ENCODE measurements at regions not wholly inside any gene's neighbourhood (a gene's known extent, or its start where the extent isn't known, plus 50 kb on each side); places are given as distances from the start of the nearest gene placed in this dataset.
"Not testable (repeated sequence)": the region's sequence is repeated elsewhere in the genome, so short reads cannot be mapped to it uniquely, and the experiment has no call there.

DNA sequence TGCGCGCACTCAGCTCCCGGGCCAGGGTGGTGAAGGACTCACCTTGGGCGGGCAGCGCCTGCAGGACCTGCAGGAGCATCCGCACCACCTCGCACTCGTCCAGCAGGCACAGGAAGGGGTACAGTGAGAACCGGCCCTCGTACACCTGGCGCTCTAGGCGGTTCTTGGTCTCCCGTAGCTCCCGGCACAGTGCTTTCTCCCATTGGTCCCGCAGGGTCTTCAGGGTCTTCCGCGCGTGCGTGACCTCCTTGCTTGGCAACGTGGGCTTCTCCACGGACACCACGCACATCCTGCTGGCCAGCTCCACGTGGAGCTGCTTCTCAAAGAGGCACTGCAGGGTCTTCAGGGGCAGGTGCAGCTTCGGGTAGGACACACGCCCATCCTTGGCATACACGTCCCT, 74.1 kb upstream of the MED13 start:
- no peaks in the 10 kb centered on the region for H3K4me1 ChIP-seq
- no peak for DNase-seq
- H3K4me3 ChIP-seq = no peak overlapping the region
- no peak overlapping the region for H3K9ac ChIP-seq (ENCODE audit: low read depth in 2 of 2, low read length in 2 of 2)
- H3K9me3 ChIP-seq = no peaks in the 10 kb centered on the region
- H3K27ac ChIP-seq = no peak overlapping the region
- intact Hi-C loops (cut with DNase I) = no loop called here
- no peaks in the 10 kb centered on the region for H3K36me3 ChIP-seq
- TF ChIP-seq, protein P1, sequence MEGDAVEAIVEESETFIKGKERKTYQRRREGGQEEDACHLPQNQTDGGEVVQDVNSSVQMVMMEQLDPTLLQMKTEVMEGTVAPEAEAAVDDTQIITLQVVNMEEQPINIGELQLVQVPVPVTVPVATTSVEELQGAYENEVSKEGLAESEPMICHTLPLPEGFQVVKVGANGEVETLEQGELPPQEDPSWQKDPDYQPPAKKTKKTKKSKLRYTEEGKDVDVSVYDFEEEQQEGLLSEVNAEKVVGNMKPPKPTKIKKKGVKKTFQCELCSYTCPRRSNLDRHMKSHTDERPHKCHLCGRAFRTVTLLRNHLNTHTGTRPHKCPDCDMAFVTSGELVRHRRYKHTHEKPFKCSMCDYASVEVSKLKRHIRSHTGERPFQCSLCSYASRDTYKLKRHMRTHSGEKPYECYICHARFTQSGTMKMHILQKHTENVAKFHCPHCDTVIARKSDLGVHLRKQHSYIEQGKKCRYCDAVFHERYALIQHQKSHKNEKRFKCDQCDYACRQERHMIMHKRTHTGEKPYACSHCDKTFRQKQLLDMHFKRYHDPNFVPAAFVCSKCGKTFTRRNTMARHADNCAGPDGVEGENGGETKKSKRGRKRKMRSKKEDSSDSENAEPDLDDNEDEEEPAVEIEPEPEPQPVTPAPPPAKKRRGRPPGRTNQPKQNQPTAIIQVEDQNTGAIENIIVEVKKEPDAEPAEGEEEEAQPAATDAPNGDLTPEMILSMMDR (IDR thresholded peaks at IDR 0.05) = no peak
- H3K27me3 ChIP-seq = no peaks in the 10 kb centered on the region

DNA sequence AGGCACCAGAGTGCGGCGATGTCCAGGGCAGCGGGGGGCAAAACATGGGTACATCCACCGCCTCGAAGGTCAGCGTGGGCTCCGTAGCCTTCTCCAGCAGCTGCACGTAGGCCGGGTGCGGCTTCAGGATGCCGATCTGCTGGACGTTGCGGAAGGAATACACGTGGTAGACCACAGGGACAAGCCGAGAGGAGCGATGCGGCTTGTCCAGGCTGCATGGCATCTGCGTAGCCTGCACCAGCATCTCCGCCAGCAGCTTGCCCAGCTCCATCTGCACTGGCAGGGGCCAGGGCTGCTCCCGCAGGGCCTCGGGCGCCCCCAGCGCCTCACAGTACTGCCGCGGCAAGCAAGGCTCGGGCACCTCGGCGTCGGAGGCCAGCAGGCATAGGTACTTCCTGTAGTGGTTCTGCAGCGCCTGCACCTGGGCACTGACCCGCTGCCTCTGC, 73.6 kb upstream of the MED13 start:
- intact Hi-C loops (cut with DNase I); H3K27me3 ChIP-seq: not testable (repeated sequence)

DNA sequence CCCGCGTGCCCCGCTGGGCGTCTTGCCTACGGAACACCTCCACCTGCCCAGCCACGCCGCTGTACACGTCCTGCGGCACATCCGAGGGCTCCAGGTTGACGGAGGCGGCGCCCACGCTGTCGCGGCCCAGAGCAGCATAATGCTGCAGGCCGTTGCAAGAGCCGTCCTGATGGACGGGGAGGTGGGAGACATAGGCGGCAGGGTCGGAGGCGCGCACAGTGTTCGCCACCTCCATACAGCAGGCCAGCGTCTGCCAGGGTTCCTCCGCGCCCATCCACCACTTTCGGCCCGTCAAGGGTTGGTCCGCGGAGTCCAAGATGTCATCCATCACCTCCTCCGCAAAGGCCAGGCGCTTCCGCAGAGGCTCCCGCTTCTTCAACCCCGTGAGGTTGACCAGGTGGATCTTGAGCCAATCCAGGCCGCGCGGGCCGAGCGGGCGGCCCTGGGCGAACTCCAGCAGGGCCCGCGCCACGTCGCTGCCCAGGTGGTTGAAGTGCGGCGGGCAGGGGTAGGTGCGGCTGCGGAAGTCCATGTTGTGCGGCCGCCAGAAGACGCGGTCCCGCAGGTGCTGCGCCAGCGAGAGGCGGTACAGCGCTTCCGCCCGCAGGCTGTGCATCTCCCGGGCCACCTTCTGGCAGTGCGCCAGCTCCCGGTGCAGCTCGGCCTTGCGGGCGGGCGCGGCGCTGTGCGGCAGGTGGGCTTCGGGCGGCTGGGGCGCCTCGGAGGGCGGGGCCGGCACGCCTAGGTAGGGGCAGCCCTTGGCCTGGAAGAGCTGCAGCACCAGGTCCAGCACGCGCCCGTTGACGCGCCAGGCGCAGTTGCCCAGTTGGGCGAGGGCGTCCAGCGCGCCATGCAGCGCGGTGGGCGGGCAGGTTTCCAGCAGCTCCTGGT, 72.9 kb upstream of the MED13 start:
- H3K4me1 ChIP-seq; H3K9ac ChIP-seq (ENCODE audit: low read depth in 2 of 2, low read length in 2 of 2); intact Hi-C loops (cut with DNase I); H3K9me3 ChIP-seq; H3K36me3 ChIP-seq; H3K27ac ChIP-seq; H3K27me3 ChIP-seq; DNase-seq: not testable (repeated sequence)
- H3K4me3 ChIP-seq = peak overlapping the region; percentile 9

More for the DNA sequence above, 73.6 kb upstream of the MED13 start:
- not testable (repeated sequence) for H3K4me1 ChIP-seq; H3K9ac ChIP-seq (ENCODE audit: low read depth in 2 of 2, low read length in 2 of 2); H3K27ac ChIP-seq; H3K9me3 ChIP-seq; H3K36me3 ChIP-seq; DNase-seq
- peak overlapping the region; percentile 9 for H3K4me3 ChIP-seq

DNA sequence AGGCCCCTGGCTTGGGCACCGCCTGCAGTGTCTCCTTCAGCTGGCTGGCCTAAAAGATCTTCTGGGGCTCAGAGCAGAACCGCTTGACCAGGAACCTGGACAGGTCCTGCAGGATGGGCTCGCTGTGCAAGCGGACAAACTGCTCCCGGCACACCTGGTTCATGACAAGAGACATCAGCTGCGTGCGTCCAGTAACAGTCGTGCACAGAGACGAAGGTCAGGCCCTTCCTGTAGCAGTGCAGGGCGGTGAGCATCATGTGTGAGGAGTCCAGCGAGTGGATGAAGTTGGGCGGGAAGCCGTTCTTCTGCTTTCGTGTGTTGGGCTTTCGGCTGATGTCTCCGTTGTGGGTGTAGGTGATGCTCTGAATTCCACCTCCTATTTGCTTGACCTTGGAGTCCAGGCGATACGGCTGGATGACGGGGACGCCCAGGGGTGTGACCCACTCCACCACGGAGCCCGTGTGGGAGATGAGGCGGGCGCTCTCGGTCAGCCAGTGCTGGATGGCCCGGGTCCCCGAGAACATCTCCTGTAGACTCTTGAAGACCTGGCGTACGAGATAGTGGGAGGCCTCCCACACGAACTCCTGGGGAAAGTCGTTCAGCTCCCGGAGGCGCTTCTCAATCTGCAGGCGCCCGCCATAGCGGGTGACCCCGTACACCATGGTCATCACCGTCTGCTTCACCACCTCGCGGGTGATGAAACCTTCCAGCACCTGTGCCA, 72.1 kb upstream of the MED13 start:
- DNase-seq; H3K27ac ChIP-seq; H3K4me1 ChIP-seq; H3K27me3 ChIP-seq; H3K9ac ChIP-seq (ENCODE audit: low read depth in 2 of 2, low read length in 2 of 2); H3K4me3 ChIP-seq; intact Hi-C loops (cut with DNase I); H3K9me3 ChIP-seq; H3K36me3 ChIP-seq: not testable (repeated sequence)

DNA sequence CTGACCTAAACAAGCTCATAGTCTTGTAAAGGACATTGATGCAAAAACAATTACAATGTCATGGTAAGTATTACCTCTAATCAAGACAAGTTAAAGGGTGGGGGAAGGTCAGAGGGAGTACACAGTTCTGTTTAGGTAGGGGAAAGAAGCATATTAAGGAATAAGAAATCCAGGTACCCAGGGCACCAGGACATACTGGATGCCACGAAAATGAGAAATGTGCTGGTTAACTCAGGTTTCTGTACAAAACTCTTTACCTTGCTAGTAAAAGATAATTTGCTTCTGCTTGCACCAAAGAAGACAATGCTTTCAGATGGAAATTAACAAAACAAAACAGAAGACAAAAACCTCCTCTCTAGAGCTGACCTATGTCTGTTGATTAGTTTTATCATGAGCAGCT, 70.7 kb upstream of the MED13 start:
- no peak for DNase-seq
- H3K9me3 ChIP-seq = no peaks in the 10 kb centered on the region
- H3K4me1 ChIP-seq = no peaks in the 10 kb centered on the region
- H3K9ac ChIP-seq (ENCODE audit: low read depth in 2 of 2, low read length in 2 of 2) = no peak overlapping the region
- TF ChIP-seq, protein P1 (IDR thresholded peaks at IDR 0.05) = no peak
- H3K4me3 ChIP-seq = no peak overlapping the region
- H3K27me3 ChIP-seq = no peaks in the 10 kb centered on the region
- intact Hi-C loops (cut with DNase I) = no loop called here
- no peaks in the 10 kb centered on the region for H3K36me3 ChIP-seq
- H3K27ac ChIP-seq = no peak overlapping the region

DNA sequence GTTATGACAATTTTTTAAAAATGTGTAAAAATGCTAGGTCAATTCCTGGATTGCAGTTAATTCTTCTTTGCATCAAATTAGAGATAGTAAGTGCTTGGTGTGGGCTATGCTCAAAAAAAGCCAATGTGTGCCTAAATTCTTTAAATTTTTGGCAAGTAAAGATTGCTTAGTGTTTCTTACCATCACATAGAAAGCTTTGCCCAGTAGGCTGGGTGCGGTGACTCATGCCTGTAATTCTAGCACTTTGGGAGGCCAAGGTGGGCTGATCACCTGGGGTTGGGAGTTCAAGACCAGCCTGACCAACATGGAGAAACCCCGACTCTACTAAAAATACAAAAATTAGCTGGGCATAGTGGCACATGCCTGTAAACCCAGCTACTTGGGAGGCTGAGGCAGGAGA, 70.0 kb upstream of the MED13 start:
- DNase-seq; H3K27ac ChIP-seq; intact Hi-C loops (cut with DNase I); H3K36me3 ChIP-seq; H3K4me1 ChIP-seq; H3K9ac ChIP-seq (ENCODE audit: low read depth in 2 of 2, low read length in 2 of 2); H3K27me3 ChIP-seq; H3K4me3 ChIP-seq; H3K9me3 ChIP-seq: not testable (repeated sequence)

DNA sequence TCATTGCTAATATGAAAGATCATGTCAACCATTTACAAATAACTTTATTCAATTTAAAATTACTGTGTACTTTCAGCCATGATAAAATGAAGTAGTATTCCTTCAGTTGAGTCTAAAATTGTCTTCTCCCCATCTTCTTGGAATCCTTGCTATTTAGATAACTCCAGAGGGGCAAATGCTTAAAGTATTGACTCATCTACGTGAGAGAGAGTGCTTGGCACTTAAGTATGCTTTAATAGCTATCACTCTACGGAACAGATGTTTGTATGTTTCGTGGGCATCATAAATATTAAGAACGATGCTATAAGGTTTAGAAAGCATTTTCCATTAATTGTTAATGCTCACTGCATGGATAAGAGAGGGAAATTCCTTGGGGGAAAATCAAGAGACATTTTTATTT, 69.3 kb upstream of the MED13 start:
- TF ChIP-seq, protein P1 (IDR thresholded peaks at IDR 0.05) = no peak
- Histone ChIP-seq H3K4me3 (no peak overlapping the region), H3K9ac (ENCODE audit: low read depth in 2 of 2, low read length in 2 of 2) (no peak overlapping the region), H3K9me3 (no peaks in the 10 kb centered on the region), H3K36me3 (no peaks in the 10 kb centered on the region), H3K27me3 (no peaks in the 10 kb centered on the region), H3K4me1 (no peaks in the 10 kb centered on the region), H3K27ac (no peak overlapping the region)
- DNase-seq = no peak
- intact Hi-C loops (cut with DNase I) = no loop called here

DNA sequence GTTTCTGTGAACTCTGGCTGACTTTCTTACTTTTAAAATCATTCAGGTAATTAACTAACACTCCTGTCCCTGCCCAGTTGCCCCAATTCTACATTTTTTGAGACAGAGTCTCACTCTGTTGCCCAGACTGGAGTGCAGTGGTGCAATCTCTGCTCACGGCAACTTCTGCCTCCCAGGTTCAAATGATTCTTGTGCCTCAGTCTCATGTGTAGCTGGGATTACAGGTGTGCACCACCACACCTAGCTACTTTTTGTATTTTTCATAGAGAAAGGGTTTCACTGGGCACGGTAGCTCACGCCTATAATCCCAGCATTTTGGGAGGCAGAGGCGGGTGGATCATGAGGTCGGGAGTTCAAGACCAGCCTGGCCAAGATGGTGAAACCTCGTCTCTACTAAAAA, 66.2 kb upstream of the MED13 start:
- H3K4me1 ChIP-seq; H3K36me3 ChIP-seq; intact Hi-C loops (cut with DNase I); DNase-seq; H3K4me3 ChIP-seq; H3K9me3 ChIP-seq; H3K27ac ChIP-seq; H3K27me3 ChIP-seq; H3K9ac ChIP-seq (ENCODE audit: low read depth in 2 of 2, low read length in 2 of 2): not testable (repeated sequence)
